ENCODE measurements at regions not wholly inside any gene's neighbourhood (a gene's known extent, or its start where the extent isn't known, plus 50 kb on each side); places are given as distances from the start of the nearest gene placed in this dataset.

GRCh38 chr17:45732926-45733505, 51.1 kb upstream of the CRHR1 start:
- no peak for DNase-seq (ENCODE audit: low read depth)

GRCh38 chr17:45733781-45734180, 50.3 kb upstream of the CRHR1 start:
- DNase-seq (ENCODE audit: low read depth): no peak
- H3K4me3 ChIP-seq (replicated peaks; ENCODE audit: low read depth, low read length): no peak overlapping the region
- no peak for TF ChIP-seq CTCF (IDR thresholded peaks at IDR 0.05; ENCODE audit: low read length, missing control alignments)

More at GRCh38 chr17:45732926-45733505, 51.1 kb upstream of the CRHR1 start:
- no peak overlapping the region for H3K4me3 ChIP-seq (replicated peaks; ENCODE audit: low read depth, low read length)
- TF ChIP-seq CTCF (IDR thresholded peaks at IDR 0.05; ENCODE audit: low read length, missing control alignments): no peak

Measured in fibroblast of pulmonary artery (primary cell).